ENCODE measurements at regions not wholly inside any gene's neighbourhood (a gene's known extent, or its start where the extent isn't known, plus 50 kb on each side); places are given as distances from the start of the nearest gene placed in this dataset.

GRCh38 chr2:48140586-48140985 lies 173.9 kb upstream of the FOXN2 start:
- no peak for DNase-seq

GRCh38 chr2:48144777-48145176 lies 169.7 kb upstream of the FOXN2 start:
- DNase-seq, result no peak

GRCh38 chr2:48145845-48146452 lies 168.5 kb upstream of the FOXN2 start:
- DNase-seq, result no peak

- no peak for DNase-seq
These were observed 167.9 kb upstream of the FOXN2 start for GRCh38 chr2:48146552-48146951.

- no peak for DNase-seq
These were observed 166.8 kb upstream of the FOXN2 start for GRCh38 chr2:48147719-48148118.

GRCh38 chr2:48148841-48149430 lies 165.5 kb upstream of the FOXN2 start:
- DNase-seq, result no peak

GRCh38 chr2:48157150-48157549 lies 157.3 kb upstream of the FOXN2 start:
- DNase-seq, result no peak

- DNase-seq, result no peak
These were observed 152.9 kb upstream of the FOXN2 start for GRCh38 chr2:48161628-48162027.

- no peak for DNase-seq
These were observed 151.7 kb upstream of the FOXN2 start for GRCh38 chr2:48162742-48163141.

GRCh38 chr2:48165070-48165753 lies 149.3 kb upstream of the FOXN2 start:
- no peak for DNase-seq

GRCh38 chr2:48169141-48169592 lies 145.3 kb upstream of the FOXN2 start:
- DNase-seq, result no peak

- no peak for DNase-seq
These were observed 144.2 kb upstream of the FOXN2 start for GRCh38 chr2:48170281-48170680.

GRCh38 chr2:48173141-48173540 lies 141.3 kb upstream of the FOXN2 start:
- DNase-seq, result no peak

GRCh38 chr2:48174503-48174902 lies 140.0 kb upstream of the FOXN2 start:
- no peak for DNase-seq

- no peak for DNase-seq
These were observed 139.2 kb upstream of the FOXN2 start for GRCh38 chr2:48175254-48175653.

GRCh38 chr2:48175656-48176055 lies 138.8 kb upstream of the FOXN2 start:
- no peak for DNase-seq

GRCh38 chr2:48176876-48177275 lies 137.6 kb upstream of the FOXN2 start:
- no peak for DNase-seq

GRCh38 chr2:48178611-48179010 lies 135.9 kb upstream of the FOXN2 start:
- DNase-seq, result no peak

- DNase-seq, result no peak
These were observed 133.9 kb upstream of the FOXN2 start for GRCh38 chr2:48180557-48180956.

GRCh38 chr2:48183276-48183675 lies 131.2 kb upstream of the FOXN2 start:
- DNase-seq, result no peak

GRCh38 chr2:48183991-48184390 lies 130.5 kb upstream of the FOXN2 start:
- DNase-seq, result no peak

GRCh38 chr2:48187503-48187902 lies 127.0 kb upstream of the FOXN2 start:
- no peak for DNase-seq

GRCh38 chr2:48189552-48190228 lies 124.8 kb upstream of the FOXN2 start:
- DNase-seq, result no peak
